ENCODE measurements at regions not wholly inside any gene's neighbourhood (a gene's known extent, or its start where the extent isn't known, plus 50 kb on each side); places are given as distances from the start of the nearest gene placed in this dataset.

DNA sequence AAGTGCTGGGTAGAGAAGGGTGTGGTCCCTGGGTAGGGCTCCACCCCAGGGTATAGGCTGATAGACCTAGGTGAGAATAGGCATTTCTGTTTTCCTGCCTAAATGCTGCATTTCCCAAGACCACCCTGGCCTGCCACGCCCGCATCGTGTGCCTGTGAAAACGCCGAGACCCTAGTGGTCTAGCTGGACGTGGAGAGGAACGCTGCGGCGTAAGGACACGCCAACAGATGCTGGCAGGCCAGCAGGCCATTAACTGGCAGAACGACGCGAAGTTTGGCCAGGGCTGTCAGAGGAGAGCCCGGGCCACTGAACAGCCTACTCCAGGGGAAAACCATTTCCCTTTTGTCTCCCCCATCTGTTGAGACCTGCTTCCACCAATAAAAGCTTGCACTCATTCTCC lies 373.2 kb upstream of the FIGN start:
- Histone ChIP-seq H3K9me3 (ENCODE audit: control insufficient read depth, low read depth, low read length) (no peaks in the 10 kb centered on the region), H3K9me1 (ENCODE audit: control insufficient read depth, extremely low read depth, insufficient read depth, low read length) (no peaks in the 10 kb centered on the region), H3K27ac (ENCODE audit: control insufficient read depth, insufficient read depth, low read length) (no peak overlapping the region), H2AFZ (ENCODE audit: control insufficient read depth, low read length) (no peak overlapping the region), H4K20me1 (ENCODE audit: control insufficient read depth, extremely low read depth, insufficient read depth, low read length) (no peaks in the 10 kb centered on the region), H3K4me1 (ENCODE audit: control insufficient read depth, extremely low read depth, insufficient read depth, low read length) (no peaks in the 10 kb centered on the region), H3K4me3 (ENCODE audit: control insufficient read depth in 2 of 3, extremely low read depth in 1 of 3, insufficient read depth in 2 of 3, low read depth in 1 of 3, low read length in 3 of 3) (no peak overlapping the region), H3K79me2 (ENCODE audit: control insufficient read depth, insufficient read depth, low read length) (no peaks in the 10 kb centered on the region), H3K36me3 (ENCODE audit: control insufficient read depth in 2 of 2, extremely low read depth in 1 of 2, insufficient read depth in 2 of 2, low read length in 2 of 2) (no peaks in the 10 kb centered on the region), H3K27me3 (ENCODE audit: control insufficient read depth, extremely low read depth, insufficient read depth, low read length) (no peaks in the 10 kb centered on the region), H3K9ac (ENCODE audit: control insufficient read depth, extremely low read depth, insufficient read depth, low read length) (no peak overlapping the region), H3K4me2 (ENCODE audit: control insufficient read depth, extremely low read depth, insufficient read depth, low read depth, low read length) (no peak overlapping the region)
- dilution Hi-C loops (cut with MboI; ENCODE audit: extremely low pct_ligation_motif_present, low sequenced_read_pairs): no loop called here
- TF ChIP-seq, protein P1, sequence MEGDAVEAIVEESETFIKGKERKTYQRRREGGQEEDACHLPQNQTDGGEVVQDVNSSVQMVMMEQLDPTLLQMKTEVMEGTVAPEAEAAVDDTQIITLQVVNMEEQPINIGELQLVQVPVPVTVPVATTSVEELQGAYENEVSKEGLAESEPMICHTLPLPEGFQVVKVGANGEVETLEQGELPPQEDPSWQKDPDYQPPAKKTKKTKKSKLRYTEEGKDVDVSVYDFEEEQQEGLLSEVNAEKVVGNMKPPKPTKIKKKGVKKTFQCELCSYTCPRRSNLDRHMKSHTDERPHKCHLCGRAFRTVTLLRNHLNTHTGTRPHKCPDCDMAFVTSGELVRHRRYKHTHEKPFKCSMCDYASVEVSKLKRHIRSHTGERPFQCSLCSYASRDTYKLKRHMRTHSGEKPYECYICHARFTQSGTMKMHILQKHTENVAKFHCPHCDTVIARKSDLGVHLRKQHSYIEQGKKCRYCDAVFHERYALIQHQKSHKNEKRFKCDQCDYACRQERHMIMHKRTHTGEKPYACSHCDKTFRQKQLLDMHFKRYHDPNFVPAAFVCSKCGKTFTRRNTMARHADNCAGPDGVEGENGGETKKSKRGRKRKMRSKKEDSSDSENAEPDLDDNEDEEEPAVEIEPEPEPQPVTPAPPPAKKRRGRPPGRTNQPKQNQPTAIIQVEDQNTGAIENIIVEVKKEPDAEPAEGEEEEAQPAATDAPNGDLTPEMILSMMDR (optimal IDR thresholded peaks at IDR 0.05 in 1 of 3, IDR thresholded peaks at IDR 0.05 in 1 of 3, conservative IDR thresholded peaks at IDR 0.05 in 1 of 3; ENCODE audit: extremely low read depth in 1 of 3, insufficient read depth in 2 of 3, low read length in 3 of 3): no peak
- TF ChIP-seq EZH2 (IDR thresholded peaks at IDR 0.05; ENCODE audit: low read length): no peak
- DNase-seq (ENCODE audit: low read depth, low spot score) (no peak), FAIRE-seq (no peak)

DNA sequence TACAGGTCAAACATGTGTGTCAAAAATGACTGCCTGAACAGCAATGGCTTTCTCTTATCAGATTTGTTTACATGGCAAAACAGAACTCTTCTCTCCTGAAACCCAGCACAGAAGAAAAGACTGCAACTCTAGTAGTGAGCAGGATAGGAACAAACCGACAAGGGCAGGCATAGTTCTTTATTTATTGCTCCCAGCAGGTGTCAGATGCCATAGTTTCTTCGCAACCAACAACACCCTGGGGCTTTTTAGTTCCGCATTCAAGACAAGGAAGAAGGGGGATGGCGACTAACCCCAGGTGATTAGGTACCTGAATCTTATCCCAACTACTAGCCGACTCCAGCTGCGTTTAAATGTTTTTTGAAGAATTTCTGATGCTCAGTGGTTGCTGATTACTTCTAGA lies 367.5 kb upstream of the FIGN start:
- H3K79me2 ChIP-seq (ENCODE audit: control insufficient read depth, insufficient read depth, low read length): no peaks in the 10 kb centered on the region
- no peaks in the 10 kb centered on the region for H4K20me1 ChIP-seq (ENCODE audit: control insufficient read depth, extremely low read depth, insufficient read depth, low read length)
- H3K4me1 ChIP-seq (ENCODE audit: control insufficient read depth, extremely low read depth, insufficient read depth, low read length): no peaks in the 10 kb centered on the region
- no peak overlapping the region for H2AFZ ChIP-seq (ENCODE audit: control insufficient read depth, low read length)
- no peak for FAIRE-seq
- DNase-seq (ENCODE audit: low read depth, low spot score): no peak
- H3K9ac ChIP-seq (ENCODE audit: control insufficient read depth, extremely low read depth, insufficient read depth, low read length): no peak overlapping the region
- no peaks in the 10 kb centered on the region for H3K27me3 ChIP-seq (ENCODE audit: control insufficient read depth, extremely low read depth, insufficient read depth, low read length)
- TF ChIP-seq, protein P1 (optimal IDR thresholded peaks at IDR 0.05 in 1 of 3, IDR thresholded peaks at IDR 0.05 in 1 of 3, conservative IDR thresholded peaks at IDR 0.05 in 1 of 3; ENCODE audit: extremely low read depth in 1 of 3, insufficient read depth in 2 of 3, low read length in 3 of 3): no peak
- no peak for TF ChIP-seq EZH2 (IDR thresholded peaks at IDR 0.05; ENCODE audit: low read length)
- H3K36me3 ChIP-seq (ENCODE audit: control insufficient read depth in 2 of 2, extremely low read depth in 1 of 2, insufficient read depth in 2 of 2, low read length in 2 of 2): no peaks in the 10 kb centered on the region
- no peaks in the 10 kb centered on the region for H3K9me3 ChIP-seq (ENCODE audit: control insufficient read depth, low read depth, low read length)
- H3K27ac ChIP-seq (ENCODE audit: control insufficient read depth, insufficient read depth, low read length): no peak overlapping the region
- H3K4me3 ChIP-seq (ENCODE audit: control insufficient read depth in 2 of 3, extremely low read depth in 1 of 3, insufficient read depth in 2 of 3, low read depth in 1 of 3, low read length in 3 of 3): no peak overlapping the region
- no peak overlapping the region for H3K4me2 ChIP-seq (ENCODE audit: control insufficient read depth, extremely low read depth, insufficient read depth, low read depth, low read length)
- no peaks in the 10 kb centered on the region for H3K9me1 ChIP-seq (ENCODE audit: control insufficient read depth, extremely low read depth, insufficient read depth, low read length)
- dilution Hi-C loops (cut with MboI; ENCODE audit: extremely low pct_ligation_motif_present, low sequenced_read_pairs): no loop called here
